Nephron progenitor cell (in vitro differentiated cells): ENCODE measurements at regions not wholly inside any gene's neighbourhood (a gene's known extent, or its start where the extent isn't known, plus 50 kb on each side); places are given as distances from the start of the nearest gene placed in this dataset.
"Not testable (repeated sequence)": the region's sequence is repeated elsewhere in the genome, so short reads cannot be mapped to it uniquely, and the experiment has no call there.

Source experiments
- DNase-seq: peaks from one replicate; pipeline ENCODE4 v3.0.0; 2021
- H3K27ac Mint-ChIP-seq: 2 replicates; pipeline ENCODE4 v1.8.0; 2021; ENCODE audit warnings: mild to moderate bottlenecking, moderate library complexity, mixed read lengths
- H3K27me3 Mint-ChIP-seq: 2 replicates; pipeline ENCODE4 v1.8.0; 2021; ENCODE audit warnings: mild to moderate bottlenecking, low read depth, mixed read lengths; ENCODE audit not compliant: poor library complexity
- H3K36me3 Mint-ChIP-seq: 2 replicates; pipeline ENCODE4 v1.8.0; 2021; ENCODE audit warnings: low read depth, mixed read lengths
- H3K4me1 Mint-ChIP-seq: 2 replicates; pipeline ENCODE4 v1.8.0; 2021; ENCODE audit warnings: mixed read lengths
- H3K4me3 Mint-ChIP-seq: 2 replicates; pipeline ENCODE4 v1.8.0; 2021; ENCODE audit warnings: mild to moderate bottlenecking, moderate library complexity, mixed read lengths
- H3K9me3 Mint-ChIP-seq: 2 replicates; pipeline ENCODE4 v1.8.0; 2021; ENCODE audit warnings: mild to moderate bottlenecking, moderate library complexity, mixed read lengths
- CTCF ChIP-seq: fragments of 200-600 bp; sonication (generic); IDR thresholded peaks from 2 replicates; pipeline ENCODE4 v1.5.0; 2021; ENCODE audit warnings: antibody characterized with exemption

- not testable (repeated sequence) for H3K9me3 Mint-ChIP-seq, H3K4me1 Mint-ChIP-seq, H3K27me3 Mint-ChIP-seq, H3K36me3 Mint-ChIP-seq, H3K4me3 Mint-ChIP-seq, H3K27ac Mint-ChIP-seq
- DNase-seq = peak; percentile 46
- TF ChIP-seq CTCF = peak; percentile 16
Observed at GRCh38 chr9:40177403-40177802, 821.9 kb downstream of the SPATA31A1 start.

- not testable (repeated sequence) for H3K27me3 Mint-ChIP-seq, H3K36me3 Mint-ChIP-seq, H3K4me1 Mint-ChIP-seq, H3K27ac Mint-ChIP-seq, H3K9me3 Mint-ChIP-seq, DNase-seq, H3K4me3 Mint-ChIP-seq
Observed at GRCh38 chr9:40191403-40191802, 835.9 kb downstream of the SPATA31A1 start.

GRCh38 chr9:40192162-40192561 lies 836.7 kb downstream of the SPATA31A1 start:
- DNase-seq = not testable (repeated sequence)

GRCh38 chr9:40196165-40196714 lies 840.8 kb downstream of the SPATA31A1 start:
- not testable (repeated sequence) for H3K27ac Mint-ChIP-seq, DNase-seq, H3K9me3 Mint-ChIP-seq, H3K36me3 Mint-ChIP-seq, H3K27me3 Mint-ChIP-seq, H3K4me1 Mint-ChIP-seq, H3K4me3 Mint-ChIP-seq

More at GRCh38 chr9:40192162-40192561, 836.7 kb downstream of the SPATA31A1 start:
- not testable (repeated sequence) for H3K27me3 Mint-ChIP-seq, H3K36me3 Mint-ChIP-seq, H3K4me1 Mint-ChIP-seq, H3K4me3 Mint-ChIP-seq, H3K27ac Mint-ChIP-seq
- peaks cover 11% of the 10 kb centered on the region for H3K9me3 Mint-ChIP-seq

- H3K27ac Mint-ChIP-seq, DNase-seq, H3K9me3 Mint-ChIP-seq, H3K4me3 Mint-ChIP-seq, H3K4me1 Mint-ChIP-seq, H3K36me3 Mint-ChIP-seq, H3K27me3 Mint-ChIP-seq: not testable (repeated sequence)
Observed at GRCh38 chr9:40196803-40197202, 841.3 kb downstream of the SPATA31A1 start.

DNA sequence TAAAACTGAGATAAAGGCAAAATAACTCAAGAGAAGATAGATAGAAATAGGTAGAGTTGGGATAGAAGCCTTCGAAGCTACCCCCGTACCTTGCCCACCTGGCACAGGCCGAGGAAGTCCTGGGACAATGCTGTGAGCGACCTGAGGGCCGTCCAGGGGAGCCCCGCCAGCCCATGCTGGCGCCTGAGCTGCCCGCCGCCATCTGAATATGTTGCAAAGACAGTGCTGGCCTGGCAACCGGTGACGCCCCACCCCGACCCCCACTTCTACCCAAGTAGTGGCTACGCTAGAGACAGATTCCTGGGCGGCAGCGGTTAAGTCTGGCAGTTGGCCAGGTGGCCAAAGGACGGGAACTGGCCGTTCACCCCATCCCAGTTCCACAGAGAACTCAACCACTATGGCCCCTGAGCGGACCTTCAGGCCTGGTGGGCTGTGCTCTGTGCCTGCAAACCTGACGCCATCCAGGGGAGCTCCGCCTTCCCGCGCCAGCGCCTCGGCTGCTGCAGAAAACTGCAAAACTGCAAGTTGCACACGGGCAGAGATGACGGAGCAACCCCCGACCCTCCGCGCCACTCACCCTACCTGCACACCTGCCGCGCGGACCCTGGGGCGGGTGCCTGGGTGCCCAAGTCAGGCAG lies 866.2 kb downstream of the SPATA31A1 start:
- not testable (repeated sequence) for H3K27ac Mint-ChIP-seq, H3K4me3 Mint-ChIP-seq, DNase-seq, H3K4me1 Mint-ChIP-seq, H3K27me3 Mint-ChIP-seq, H3K36me3 Mint-ChIP-seq, H3K9me3 Mint-ChIP-seq

DNA sequence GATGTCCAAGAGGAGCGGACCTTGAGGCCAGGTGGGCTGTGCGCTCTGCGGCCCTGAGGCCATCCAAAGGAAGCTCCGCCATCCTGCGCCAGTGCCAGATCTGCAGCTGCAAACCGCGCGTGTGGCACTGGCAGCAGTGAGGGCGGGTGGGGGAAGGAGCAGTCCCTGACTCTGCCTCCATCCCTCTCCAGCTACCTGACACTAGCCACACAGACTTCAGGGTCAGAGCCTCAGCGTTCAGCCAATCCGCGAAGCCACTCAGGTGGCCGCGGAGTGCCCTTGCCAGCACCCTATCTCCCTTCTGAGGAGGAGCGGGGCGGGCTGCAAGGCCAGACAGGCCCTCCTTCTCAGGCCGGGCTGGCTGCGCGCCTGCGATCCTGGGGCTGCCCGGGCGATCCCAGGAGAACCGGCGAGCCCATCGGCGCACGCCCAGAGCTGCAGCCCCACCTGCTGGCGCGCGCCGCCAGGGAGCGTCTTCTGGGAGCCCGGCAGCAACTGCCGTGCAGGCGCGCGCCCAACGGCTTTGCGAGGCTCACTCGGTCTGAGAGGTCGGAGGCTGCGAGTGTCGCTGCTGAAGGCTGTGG lies 867.2 kb downstream of the SPATA31A1 start:
- DNase-seq = not testable (repeated sequence)

GRCh38 chr9:40223353-40223752 lies 867.9 kb downstream of the SPATA31A1 start:
- not testable (repeated sequence) for H3K4me1 Mint-ChIP-seq, H3K9me3 Mint-ChIP-seq, H3K27ac Mint-ChIP-seq, H3K27me3 Mint-ChIP-seq, H3K36me3 Mint-ChIP-seq, H3K4me3 Mint-ChIP-seq
- DNase-seq = peak; percentile 11

More for the DNA sequence above, 867.2 kb downstream of the SPATA31A1 start:
- not testable (repeated sequence) for H3K4me3 Mint-ChIP-seq, H3K27me3 Mint-ChIP-seq, H3K36me3 Mint-ChIP-seq, H3K4me1 Mint-ChIP-seq, H3K27ac Mint-ChIP-seq, H3K9me3 Mint-ChIP-seq
